ENCODE measurements at regions not wholly inside any gene's neighbourhood (a gene's known extent, or its start where the extent isn't known, plus 50 kb on each side); places are given as distances from the start of the nearest gene placed in this dataset.
"Not testable (repeated sequence)": the region's sequence is repeated elsewhere in the genome, so short reads cannot be mapped to it uniquely, and the experiment has no call there.

GRCh38 chr1:212164095-212164872 is 120.9 kb upstream of the PPP2R5A start:
- DNase-seq = no peak
- no peaks in the 10 kb centered on the region for H3K27me3 ChIP-seq
- TF ChIP-seq POLR2A (IDR thresholded peaks at IDR 0.05) = no peak
- TF ChIP-seq CTCF (IDR thresholded peaks at IDR 0.05) = no peak
- H3K36me3 ChIP-seq = no peaks in the 10 kb centered on the region
- peaks cover 0 to 15% (median under 1%) of the 10 kb centered on the region in 4 donors for H3K4me1 ChIP-seq
- H3K4me3 ChIP-seq = no peak overlapping the region
- H3K9me3 ChIP-seq = no peaks in the 10 kb centered on the region
- H3K27ac ChIP-seq = no peak overlapping the region

GRCh38 chr1:212166244-212166643 is 119.0 kb upstream of the PPP2R5A start:
- H3K9me3 ChIP-seq = no peaks in the 10 kb centered on the region
- peak overlapping the region in 1 of 4 donors; percentile 7 for H3K27ac ChIP-seq
- TF ChIP-seq POLR2A (IDR thresholded peaks at IDR 0.05) (no peak), CTCF (IDR thresholded peaks at IDR 0.05) (no peak)
- H3K36me3 ChIP-seq = no peaks in the 10 kb centered on the region
- H3K4me3 ChIP-seq = no peak overlapping the region
- no peaks in the 10 kb centered on the region for H3K27me3 ChIP-seq
- DNase-seq = no peak
- H3K4me1 ChIP-seq = peaks cover 0 to 15% (median 0%) of the 10 kb centered on the region in 4 donors

- peaks cover 0 to 15% (median 0%) of the 10 kb centered on the region in 4 donors for H3K4me1 ChIP-seq
- peak overlapping the region in 1 of 4 donors; percentile 7 for H3K27ac ChIP-seq
- DNase-seq = no peak
- no peaks in the 10 kb centered on the region for H3K27me3 ChIP-seq
- TF ChIP-seq CTCF (IDR thresholded peaks at IDR 0.05) = no peak
- TF ChIP-seq POLR2A (IDR thresholded peaks at IDR 0.05) = no peak
- no peak overlapping the region for H3K4me3 ChIP-seq
- H3K9me3 ChIP-seq = no peaks in the 10 kb centered on the region
- no peaks in the 10 kb centered on the region for H3K36me3 ChIP-seq
Observed at GRCh38 chr1:212166644-212167043, 118.6 kb upstream of the PPP2R5A start.

- Histone ChIP-seq H3K9me3 (no peaks in the 10 kb centered on the region), H3K36me3 (no peaks in the 10 kb centered on the region), H3K4me1 (peaks cover 0 to 12% (median 0%) of the 10 kb centered on the region in 4 donors), H3K27ac (no peak overlapping the region), H3K27me3 (no peaks in the 10 kb centered on the region), H3K4me3 (no peak overlapping the region)
- DNase-seq = no peak
- TF ChIP-seq POLR2A (IDR thresholded peaks at IDR 0.05) = no peak
- TF ChIP-seq CTCF (IDR thresholded peaks at IDR 0.05) = no peak
Observed at GRCh38 chr1:212167098-212167497, 118.1 kb upstream of the PPP2R5A start.

GRCh38 chr1:212173567-212173966 is 111.6 kb upstream of the PPP2R5A start:
- Histone ChIP-seq H3K9me3 (no peaks in the 10 kb centered on the region), H3K27me3 (no peaks in the 10 kb centered on the region), H3K27ac (no peak overlapping the region), H3K4me1 (no peaks in the 10 kb centered on the region), H3K4me3 (no peak overlapping the region), H3K36me3 (no peaks in the 10 kb centered on the region)
- TF ChIP-seq POLR2A (IDR thresholded peaks at IDR 0.05) = no peak
- TF ChIP-seq CTCF (IDR thresholded peaks at IDR 0.05) = no peak
- no peak for DNase-seq

GRCh38 chr1:212174295-212174694 is 110.9 kb upstream of the PPP2R5A start:
- not testable (repeated sequence) for DNase-seq, H3K9me3 ChIP-seq, H3K4me3 ChIP-seq

More at GRCh38 chr1:212174295-212174694, 110.9 kb upstream of the PPP2R5A start:
- not testable (repeated sequence) for H3K27ac ChIP-seq, H3K27me3 ChIP-seq, H3K36me3 ChIP-seq, H3K4me1 ChIP-seq

All from Peyer's patch (tissue), 4 donors.